ENCODE measurements at regions not wholly inside any gene's neighbourhood (a gene's known extent, or its start where the extent isn't known, plus 50 kb on each side); places are given as distances from the start of the nearest gene placed in this dataset.
"Not testable (repeated sequence)": the region's sequence is repeated elsewhere in the genome, so short reads cannot be mapped to it uniquely, and the experiment has no call there.

DNA sequence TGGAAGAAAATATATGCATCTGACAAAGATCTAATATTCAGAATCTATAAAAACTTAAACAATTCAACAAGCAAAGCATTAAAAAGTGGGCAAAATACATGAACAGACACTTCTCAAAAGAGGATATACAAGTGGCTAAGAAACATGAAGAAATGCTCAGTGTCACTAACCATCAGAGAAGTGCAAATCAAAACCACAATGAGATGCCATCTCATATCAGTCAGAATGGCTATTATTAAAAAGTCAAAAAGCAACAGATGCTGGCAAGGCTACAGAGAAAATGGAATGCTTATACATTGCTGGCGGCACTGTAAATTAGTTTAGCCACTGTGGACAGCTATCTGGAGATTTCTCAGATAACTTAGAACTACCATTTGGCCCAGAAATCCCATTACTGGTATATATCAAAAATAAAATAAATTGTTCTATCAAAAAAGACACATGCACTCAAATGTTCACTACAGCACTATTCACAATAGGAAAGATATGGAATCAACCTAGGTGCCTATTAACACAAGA lies 179.5 kb downstream of the PCTP start:
- Histone ChIP-seq H3K4me1 (ENCODE audit: low read length) (no peaks in the 10 kb centered on the region), H4K20me1 (ENCODE audit: insufficient read depth, low read length) (no peaks in the 10 kb centered on the region), H2AFZ (ENCODE audit: low read length) (no peak overlapping the region), H3K27me3 (replicated peaks; ENCODE audit: insufficient read depth, low read length) (no peaks in the 10 kb centered on the region), H3K9ac (ENCODE audit: low read length) (no peak overlapping the region), H3F3A (ENCODE audit: insufficient read depth, low read length) (no peaks in the 10 kb centered on the region), H3K4me3 (ENCODE audit: low read length) (no peak overlapping the region), H3K79me2 (ENCODE audit: low read length) (no peaks in the 10 kb centered on the region), H3K9me2 (replicated peaks; ENCODE audit: insufficient read depth, low read length) (no peaks in the 10 kb centered on the region), H3K4me2 (ENCODE audit: low read depth, low read length) (no peak overlapping the region), H3K36me3 (replicated peaks; ENCODE audit: insufficient read depth, low read length) (no peaks in the 10 kb centered on the region), H3K27ac (ENCODE audit: low read length) (no peak overlapping the region), H3K9me3 (replicated peaks; ENCODE audit: insufficient read depth, low read length) (no peaks in the 10 kb centered on the region)
- TF ChIP-seq, protein P1, sequence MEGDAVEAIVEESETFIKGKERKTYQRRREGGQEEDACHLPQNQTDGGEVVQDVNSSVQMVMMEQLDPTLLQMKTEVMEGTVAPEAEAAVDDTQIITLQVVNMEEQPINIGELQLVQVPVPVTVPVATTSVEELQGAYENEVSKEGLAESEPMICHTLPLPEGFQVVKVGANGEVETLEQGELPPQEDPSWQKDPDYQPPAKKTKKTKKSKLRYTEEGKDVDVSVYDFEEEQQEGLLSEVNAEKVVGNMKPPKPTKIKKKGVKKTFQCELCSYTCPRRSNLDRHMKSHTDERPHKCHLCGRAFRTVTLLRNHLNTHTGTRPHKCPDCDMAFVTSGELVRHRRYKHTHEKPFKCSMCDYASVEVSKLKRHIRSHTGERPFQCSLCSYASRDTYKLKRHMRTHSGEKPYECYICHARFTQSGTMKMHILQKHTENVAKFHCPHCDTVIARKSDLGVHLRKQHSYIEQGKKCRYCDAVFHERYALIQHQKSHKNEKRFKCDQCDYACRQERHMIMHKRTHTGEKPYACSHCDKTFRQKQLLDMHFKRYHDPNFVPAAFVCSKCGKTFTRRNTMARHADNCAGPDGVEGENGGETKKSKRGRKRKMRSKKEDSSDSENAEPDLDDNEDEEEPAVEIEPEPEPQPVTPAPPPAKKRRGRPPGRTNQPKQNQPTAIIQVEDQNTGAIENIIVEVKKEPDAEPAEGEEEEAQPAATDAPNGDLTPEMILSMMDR (IDR thresholded peaks at IDR 0.05; ENCODE audit: low read length): no peak
- TF ChIP-seq EZH2 (optimal IDR thresholded peaks at IDR 0.05; ENCODE audit: low read depth, low read length) (no peak), EZH2phosphoT487 (IDR thresholded peaks at IDR 0.05; ENCODE audit: low read length) (no peak)
- no peak for DNase-seq

DNA sequence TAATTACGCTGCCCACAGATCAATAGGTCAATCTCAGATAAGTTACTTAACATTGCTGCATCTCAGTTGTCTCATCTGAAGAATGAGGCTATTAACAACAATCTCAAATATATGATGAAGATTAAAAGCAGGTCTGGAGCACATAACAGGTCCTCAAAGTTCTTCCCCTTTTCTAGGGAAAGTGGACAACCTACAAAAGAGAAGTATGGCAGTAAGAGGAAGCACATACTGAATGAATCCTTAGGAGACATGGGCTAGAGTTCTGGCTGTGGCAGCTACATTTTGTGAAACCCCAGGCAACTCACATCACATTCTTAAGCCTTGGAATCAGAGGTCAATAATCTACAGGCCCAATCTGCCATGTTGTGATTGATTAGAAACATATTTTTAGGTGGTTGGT lies 180.6 kb downstream of the PCTP start:
- DNase-seq: no peak
- no peak overlapping the region for H2AFZ ChIP-seq (ENCODE audit: low read length)
- H3K36me3 ChIP-seq (replicated peaks; ENCODE audit: insufficient read depth, low read length): no peaks in the 10 kb centered on the region
- TF ChIP-seq EZH2phosphoT487 (IDR thresholded peaks at IDR 0.05; ENCODE audit: low read length) (no peak), EZH2 (optimal IDR thresholded peaks at IDR 0.05; ENCODE audit: low read depth, low read length) (no peak)
- TF ChIP-seq, protein P1 (IDR thresholded peaks at IDR 0.05; ENCODE audit: low read length): no peak
- no peaks in the 10 kb centered on the region for H3K4me1 ChIP-seq (ENCODE audit: low read length)
- H3K4me3 ChIP-seq (ENCODE audit: low read length): no peak overlapping the region
- H3K9me3 ChIP-seq (replicated peaks; ENCODE audit: insufficient read depth, low read length): no peaks in the 10 kb centered on the region
- no peak overlapping the region for H3K27ac ChIP-seq (ENCODE audit: low read length)
- no peaks in the 10 kb centered on the region for H3K79me2 ChIP-seq (ENCODE audit: low read length)
- H3K9me2 ChIP-seq (replicated peaks; ENCODE audit: insufficient read depth, low read length): no peaks in the 10 kb centered on the region
- H3K27me3 ChIP-seq (replicated peaks; ENCODE audit: insufficient read depth, low read length): no peaks in the 10 kb centered on the region
- no peaks in the 10 kb centered on the region for H4K20me1 ChIP-seq (ENCODE audit: insufficient read depth, low read length)
- no peaks in the 10 kb centered on the region for H3F3A ChIP-seq (ENCODE audit: insufficient read depth, low read length)
- no peak overlapping the region for H3K4me2 ChIP-seq (ENCODE audit: low read depth, low read length)
- H3K9ac ChIP-seq (ENCODE audit: low read length): no peak overlapping the region

DNA sequence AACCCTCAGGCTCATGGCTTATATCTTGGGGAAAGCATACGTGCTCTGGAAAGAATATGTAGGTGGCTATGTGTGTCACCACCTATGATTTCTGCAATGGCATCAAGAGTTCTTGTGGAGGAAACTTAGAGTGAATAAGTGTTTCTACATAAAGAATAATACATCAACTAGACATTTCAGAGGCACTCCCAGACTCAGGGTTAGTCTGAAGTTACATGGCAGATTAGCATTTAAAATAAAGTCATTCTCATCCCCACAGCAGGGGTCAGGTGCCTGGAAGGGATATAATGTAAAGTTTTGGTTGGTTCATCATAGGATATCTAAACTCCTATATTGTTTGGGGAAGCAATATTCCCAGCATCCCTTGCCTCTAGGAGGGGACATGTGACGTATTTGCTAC lies 182.1 kb downstream of the PCTP start:
- Histone ChIP-seq H3K9ac (ENCODE audit: low read length) (no peak overlapping the region), H3K4me1 (ENCODE audit: low read length) (no peaks in the 10 kb centered on the region), H2AFZ (ENCODE audit: low read length) (no peak overlapping the region), H3K4me2 (ENCODE audit: low read depth, low read length) (no peak overlapping the region), H3K79me2 (ENCODE audit: low read length) (no peaks in the 10 kb centered on the region), H3K9me3 (replicated peaks; ENCODE audit: insufficient read depth, low read length) (no peaks in the 10 kb centered on the region), H4K20me1 (ENCODE audit: insufficient read depth, low read length) (no peaks in the 10 kb centered on the region), H3K27ac (ENCODE audit: low read length) (no peak overlapping the region), H3K9me2 (replicated peaks; ENCODE audit: insufficient read depth, low read length) (no peaks in the 10 kb centered on the region), H3K27me3 (replicated peaks; ENCODE audit: insufficient read depth, low read length) (no peaks in the 10 kb centered on the region), H3K36me3 (replicated peaks; ENCODE audit: insufficient read depth, low read length) (no peaks in the 10 kb centered on the region), H3F3A (ENCODE audit: insufficient read depth, low read length) (no peaks in the 10 kb centered on the region), H3K4me3 (ENCODE audit: low read length) (no peak overlapping the region)
- no peak for DNase-seq
- TF ChIP-seq EZH2phosphoT487 (IDR thresholded peaks at IDR 0.05; ENCODE audit: low read length) (no peak), EZH2 (optimal IDR thresholded peaks at IDR 0.05; ENCODE audit: low read depth, low read length) (no peak)
- TF ChIP-seq, protein P1 (IDR thresholded peaks at IDR 0.05; ENCODE audit: low read length): no peak

DNA sequence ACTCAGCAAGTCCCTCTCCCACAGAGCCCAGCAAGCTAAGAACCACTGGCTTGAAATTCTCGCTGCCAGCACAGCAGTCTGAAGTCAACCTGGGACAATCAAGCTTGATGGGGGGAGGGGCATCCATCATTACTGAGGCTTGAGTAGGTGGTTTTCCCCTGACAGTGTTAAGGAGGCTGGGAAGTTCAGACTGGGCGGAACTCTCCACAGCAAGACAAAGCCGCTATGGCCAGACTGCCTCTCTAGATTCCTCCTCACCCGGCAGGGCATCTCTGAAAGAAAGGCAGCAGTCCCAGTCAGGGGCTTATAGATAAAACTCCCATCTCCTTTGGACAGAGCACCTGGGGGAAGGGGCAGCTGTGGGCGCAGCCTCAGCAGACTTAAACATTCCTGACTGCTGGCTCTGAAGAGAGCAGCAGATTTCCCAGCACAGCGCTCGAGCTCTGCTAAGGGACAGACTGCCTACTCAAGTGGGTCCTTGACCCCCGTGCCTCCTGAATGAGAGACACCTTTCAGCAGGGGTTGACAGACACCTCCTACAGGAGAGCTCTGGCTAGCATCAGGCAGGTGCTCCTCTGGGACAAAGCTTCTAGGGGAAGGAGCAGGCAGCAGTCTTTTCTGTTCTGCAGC lies 188.4 kb downstream of the PCTP start:
- H2AFZ ChIP-seq (ENCODE audit: low read length); H3K9me2 ChIP-seq (replicated peaks; ENCODE audit: insufficient read depth, low read length); H3K79me2 ChIP-seq (ENCODE audit: low read length); H3K36me3 ChIP-seq (replicated peaks; ENCODE audit: insufficient read depth, low read length); H3K27me3 ChIP-seq (replicated peaks; ENCODE audit: insufficient read depth, low read length); H3K4me1 ChIP-seq (ENCODE audit: low read length); H3K27ac ChIP-seq (ENCODE audit: low read length); H3K4me3 ChIP-seq (ENCODE audit: low read length); DNase-seq; H3K4me2 ChIP-seq (ENCODE audit: low read depth, low read length); H4K20me1 ChIP-seq (ENCODE audit: insufficient read depth, low read length); H3F3A ChIP-seq (ENCODE audit: insufficient read depth, low read length); H3K9me3 ChIP-seq (replicated peaks; ENCODE audit: insufficient read depth, low read length); H3K9ac ChIP-seq (ENCODE audit: low read length): not testable (repeated sequence)
